Stimulated activated CD4-positive, alpha-beta T cell treated with anti-CD3 and anti-CD28 coated beads, Interleukin-2, amount 100 ng/mL, for 48 hours (primary cell): ENCODE measurements at regions not wholly inside any gene's neighbourhood (a gene's known extent, or its start where the extent isn't known, plus 50 kb on each side); places are given as distances from the start of the nearest gene placed in this dataset.

Experiments used
- DNase-seq, 2 donors: peaks; one replicate each; pipeline ENCODE4 v3.0.0-alpha.2; 2020

DNA sequence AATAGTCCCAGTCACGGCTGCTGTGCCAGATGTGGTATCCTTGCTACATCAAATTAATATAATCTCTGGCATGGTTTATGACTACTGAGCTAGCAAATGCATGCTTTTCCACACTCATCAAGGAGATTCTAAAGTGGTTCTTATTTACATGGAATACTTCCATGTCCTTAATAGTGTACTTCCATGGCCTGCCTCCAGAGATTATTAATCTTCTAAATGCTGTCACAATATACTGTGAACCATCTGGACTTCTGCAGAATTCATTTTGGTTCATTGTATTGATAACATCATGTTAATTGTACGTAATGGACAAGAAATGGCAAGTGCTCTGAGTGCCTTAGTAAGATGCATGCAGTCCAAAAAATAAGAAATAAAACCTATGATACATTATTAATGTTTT lies 230.8 kb downstream of the NUAK1 start:
- DNase-seq = no peak

DNA sequence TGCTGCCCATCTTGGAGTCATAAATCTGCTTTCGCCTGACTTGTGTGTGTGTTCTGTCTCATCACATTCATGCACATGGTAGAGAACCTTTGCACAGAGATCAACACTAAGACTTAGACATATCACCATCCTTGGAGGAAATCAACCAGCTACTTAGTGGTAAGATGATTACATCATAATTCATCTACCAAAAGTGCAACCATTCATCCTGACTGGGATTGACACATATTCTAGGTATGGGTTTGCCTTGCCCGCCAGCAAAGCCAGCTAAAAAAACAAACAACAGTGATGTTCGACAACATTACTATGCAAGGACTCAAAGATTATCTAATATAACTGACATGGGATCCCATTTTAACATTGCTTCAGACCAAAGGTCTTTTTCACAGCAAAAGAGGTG lies 228.7 kb downstream of the NUAK1 start:
- no peak for DNase-seq

DNA sequence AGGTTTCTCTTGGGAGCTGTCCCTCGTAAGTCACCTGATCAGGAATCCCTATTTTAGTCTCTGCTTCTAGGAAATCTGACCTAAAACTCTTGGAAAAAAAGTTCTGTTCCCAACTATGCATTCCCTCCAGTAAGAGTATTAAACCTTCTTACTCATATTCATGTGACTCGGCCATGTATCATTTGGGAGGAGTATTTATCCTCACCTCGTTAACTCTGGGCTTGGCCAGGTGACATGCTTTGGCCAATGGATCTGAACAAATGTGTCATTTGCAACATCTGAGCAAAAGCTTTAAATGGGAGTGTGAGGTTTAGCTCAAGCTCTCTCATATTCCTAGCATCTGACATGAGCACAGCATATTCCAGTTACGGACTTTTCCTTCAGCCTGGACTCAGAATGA lies 226.8 kb downstream of the NUAK1 start:
- DNase-seq = no peak

DNA sequence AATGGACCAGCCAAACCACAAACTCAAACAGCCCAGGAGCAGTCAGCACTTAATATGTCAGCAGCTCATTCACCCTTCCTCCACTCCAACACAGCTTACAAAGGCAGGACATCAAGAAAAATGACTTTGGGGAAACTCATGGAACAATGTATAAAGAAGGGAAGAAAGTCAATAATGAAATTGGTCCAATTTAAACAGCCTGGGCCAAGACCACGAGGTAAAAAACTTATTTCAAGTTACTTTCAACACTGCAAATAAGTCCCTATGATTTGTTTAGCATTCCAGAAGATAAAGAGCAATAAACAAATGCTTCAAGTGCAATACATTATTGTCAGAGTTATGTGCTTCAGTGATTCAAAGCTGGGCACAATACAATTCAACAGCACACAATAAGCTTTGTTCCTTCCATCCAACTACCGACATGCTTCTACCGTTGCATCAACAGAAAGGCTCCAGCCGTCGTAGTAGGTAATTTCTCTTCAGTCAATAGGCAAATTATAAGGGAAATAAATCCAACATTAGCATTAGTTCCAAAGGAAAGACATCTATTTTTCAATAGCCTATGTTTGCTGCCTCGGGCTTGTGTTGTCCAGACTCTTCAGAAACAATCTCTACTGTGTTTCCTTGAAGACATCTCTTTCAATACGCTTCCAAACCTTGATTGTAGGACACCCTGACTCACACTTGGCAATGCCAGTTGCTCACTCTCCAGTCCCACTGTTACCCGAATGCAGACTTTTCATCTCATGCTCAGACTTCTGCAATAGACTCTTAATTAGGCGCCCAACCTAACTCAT lies 225.7 kb downstream of the NUAK1 start:
- no peak for DNase-seq

DNA sequence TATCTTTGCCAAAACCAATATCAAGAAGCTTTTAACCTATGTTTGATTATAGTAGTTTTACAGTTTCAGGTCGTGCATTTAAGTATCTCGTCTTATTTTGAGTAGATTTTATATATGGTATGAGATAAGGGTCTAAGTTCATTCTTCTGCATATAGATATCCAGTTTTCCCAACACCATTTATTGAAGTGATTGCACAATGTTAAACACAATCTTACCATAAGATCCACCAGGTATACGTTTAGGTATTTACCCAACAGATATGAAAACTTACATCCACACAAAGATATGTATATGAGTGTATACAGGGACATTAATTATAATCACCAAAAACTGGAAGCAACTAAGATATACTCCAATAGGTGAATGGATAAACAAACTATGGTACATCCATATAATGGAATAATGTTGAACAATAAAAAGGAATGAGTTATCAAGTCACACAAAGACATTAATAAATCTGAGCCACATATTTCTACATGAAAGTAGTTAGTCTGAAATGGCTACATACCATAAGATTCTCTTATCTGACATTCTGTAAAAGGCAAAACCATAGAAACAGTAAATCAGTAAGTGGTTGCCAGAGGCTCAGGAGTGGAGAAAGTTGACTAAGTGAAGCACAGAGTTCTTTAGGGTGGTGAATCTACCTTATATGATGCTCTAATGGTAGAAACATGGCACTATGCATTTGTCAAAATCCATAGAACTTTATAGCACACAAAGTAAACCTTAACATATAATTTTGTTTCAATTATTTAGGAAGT lies 222.6 kb downstream of the NUAK1 start:
- no peak for DNase-seq

DNA sequence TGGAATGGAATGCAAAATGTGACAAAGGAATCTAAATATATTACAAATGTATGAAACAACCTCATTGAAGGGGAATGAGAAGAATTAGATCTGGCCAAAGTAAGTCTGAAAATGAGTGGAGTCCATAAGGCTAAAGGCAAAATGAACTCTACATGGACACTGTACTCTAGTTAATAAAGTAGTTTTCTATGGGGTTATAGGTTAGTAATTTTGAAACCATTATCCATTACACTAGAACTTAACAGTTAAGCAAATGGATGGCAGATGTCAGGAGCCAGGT lies 222.1 kb downstream of the NUAK1 start:
- DNase-seq = no peak

DNA sequence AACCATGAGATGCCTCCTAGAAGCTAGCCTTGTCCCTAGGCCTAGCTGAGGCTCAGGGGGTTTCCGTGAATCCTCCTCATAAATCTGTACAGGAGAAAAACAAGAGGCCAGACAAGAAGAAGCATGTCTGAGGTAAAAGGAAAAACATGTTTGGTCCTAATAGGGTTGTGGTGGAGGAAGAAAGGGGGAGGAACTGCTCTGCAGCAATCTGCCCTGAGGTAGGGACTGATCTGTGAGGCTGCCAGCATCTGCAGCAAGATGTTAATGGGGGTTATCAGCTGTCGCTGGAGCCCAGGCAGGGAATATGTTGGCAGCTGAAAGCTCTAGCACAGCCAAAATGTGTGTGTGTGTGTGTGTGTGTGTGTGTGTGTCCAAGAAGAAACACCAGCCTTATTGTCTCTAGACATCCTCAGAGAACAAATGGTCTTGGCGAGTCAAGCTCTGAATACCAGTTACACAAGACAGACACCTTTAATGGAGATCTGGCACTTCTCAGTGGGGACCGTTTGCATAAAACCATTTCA lies 218.5 kb downstream of the NUAK1 start:
- no peak for DNase-seq

DNA sequence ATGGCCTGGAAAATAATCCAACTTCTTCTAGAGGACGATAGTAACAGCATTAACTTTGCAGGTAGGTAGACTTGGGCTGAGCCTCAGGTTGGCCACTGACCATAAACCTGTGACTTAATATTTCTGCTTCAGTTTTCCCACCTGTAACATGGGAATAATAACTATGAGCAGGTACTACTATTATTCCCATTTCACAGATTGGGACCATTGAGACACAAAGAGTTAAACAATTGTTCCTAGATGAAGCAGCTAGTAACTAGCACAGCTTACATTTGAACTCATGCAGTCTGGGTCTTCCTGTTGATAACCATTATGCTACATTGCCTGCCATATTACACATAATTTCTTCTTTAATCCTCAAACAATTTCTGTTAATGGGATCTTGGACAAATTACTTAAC lies 217.7 kb downstream of the NUAK1 start:
- DNase-seq = no peak

DNA sequence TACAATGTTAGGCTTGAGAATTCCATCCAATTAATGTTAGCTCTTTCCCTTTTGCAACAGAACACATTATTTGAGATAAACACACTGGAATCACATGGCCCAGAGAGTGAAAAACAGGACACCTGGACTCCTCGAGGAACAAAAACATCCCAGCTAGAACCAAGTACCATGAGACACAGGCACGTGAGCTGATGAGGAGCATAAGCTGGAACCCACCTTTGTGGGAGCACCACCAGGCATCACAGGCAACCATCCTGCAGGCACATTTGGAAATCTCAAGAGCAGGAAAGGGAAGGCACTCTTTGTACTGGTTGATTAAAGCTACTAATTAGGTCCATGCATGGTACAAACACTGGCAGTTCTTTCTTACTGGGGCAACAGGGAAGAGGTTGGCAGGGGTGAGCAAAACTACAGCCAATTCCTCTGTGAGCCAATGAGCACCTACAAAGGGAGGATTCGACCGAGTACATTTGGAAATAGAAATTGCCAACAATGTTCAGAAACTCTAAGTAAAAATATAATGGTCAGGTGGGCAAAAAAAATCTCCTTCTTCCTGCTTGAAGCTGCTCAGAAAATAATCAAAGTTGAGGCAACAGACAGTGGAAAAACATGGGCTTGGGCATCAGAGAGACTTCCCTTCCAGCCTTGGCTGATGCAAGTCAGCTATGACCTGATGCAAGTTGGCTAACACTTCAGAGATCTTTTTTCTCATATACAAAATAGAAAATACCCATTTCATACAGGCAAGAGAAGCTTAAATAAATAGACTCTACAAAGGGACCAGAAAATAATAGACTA lies 216.7 kb downstream of the NUAK1 start:
- no peak for DNase-seq

DNA sequence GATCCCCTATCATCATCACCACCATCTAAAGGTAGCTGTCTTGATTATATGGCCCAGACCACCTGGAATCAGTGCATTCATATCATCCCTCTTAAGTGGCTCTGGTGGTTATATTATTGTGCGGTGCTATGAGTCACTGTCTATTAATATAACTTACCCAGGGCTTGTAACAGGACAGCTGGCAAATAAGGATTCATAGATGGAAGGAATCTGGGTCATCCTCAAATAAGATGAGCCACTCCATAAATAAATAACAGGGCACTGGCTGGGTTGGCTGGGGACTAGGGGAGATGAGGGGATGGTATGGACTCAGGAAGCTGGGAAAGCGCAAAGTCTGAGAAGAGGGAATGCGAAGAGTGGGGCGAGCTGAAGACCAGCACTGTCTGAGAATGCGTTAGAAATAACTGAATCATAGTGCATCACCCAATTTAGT lies 216.1 kb downstream of the NUAK1 start:
- no peak for DNase-seq

DNA sequence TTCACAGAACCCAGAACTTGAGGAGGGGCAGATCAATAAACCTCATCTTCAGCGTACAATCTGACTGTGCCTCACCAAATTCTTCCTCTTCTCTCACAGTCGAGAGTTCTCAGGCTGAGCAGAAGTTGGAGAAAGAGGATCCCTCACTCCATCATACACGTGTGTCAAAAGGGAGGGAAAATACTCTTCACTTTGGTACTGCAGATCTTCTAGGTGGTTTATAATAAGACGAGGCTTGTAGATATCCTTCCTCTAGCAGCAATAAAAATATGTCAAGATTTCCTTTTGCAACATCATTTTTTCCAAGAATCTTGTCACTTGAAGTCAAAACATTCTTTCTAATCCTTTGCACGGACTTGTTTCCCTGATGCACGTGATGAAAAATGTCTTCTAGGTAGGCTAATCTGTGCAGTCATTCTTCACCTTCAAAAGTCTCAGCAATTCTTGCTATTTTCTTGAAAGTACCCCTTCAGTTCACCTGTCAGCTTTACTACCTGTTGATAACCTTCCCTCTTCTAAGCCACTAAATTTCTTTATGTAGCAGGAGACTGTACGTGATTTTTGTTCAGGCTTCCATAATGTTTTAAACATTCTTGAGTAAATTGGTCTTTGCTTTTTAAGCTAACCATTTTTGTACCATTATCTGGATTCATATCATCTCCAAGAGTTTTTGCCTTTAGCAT lies 214.1 kb downstream of the NUAK1 start:
- no peak for DNase-seq

DNA sequence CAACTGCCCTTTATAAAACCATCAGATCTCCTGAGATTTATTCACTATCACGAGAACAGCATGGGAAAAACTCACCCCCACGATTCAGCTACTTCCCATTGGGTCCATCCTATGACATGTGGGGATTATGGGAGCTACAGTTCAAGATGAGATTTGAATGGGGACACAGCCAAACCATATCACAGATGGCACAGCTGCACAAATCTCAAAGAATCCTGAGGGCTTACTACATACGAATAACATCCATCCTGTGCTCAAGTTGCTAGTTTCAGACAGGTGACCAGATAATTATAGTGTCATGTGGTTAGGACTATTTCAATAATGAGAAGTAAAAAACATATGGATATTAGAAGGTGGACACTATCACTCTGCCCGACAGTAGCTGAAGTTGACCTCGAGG lies 211.2 kb downstream of the NUAK1 start:
- DNase-seq = no peak

DNA sequence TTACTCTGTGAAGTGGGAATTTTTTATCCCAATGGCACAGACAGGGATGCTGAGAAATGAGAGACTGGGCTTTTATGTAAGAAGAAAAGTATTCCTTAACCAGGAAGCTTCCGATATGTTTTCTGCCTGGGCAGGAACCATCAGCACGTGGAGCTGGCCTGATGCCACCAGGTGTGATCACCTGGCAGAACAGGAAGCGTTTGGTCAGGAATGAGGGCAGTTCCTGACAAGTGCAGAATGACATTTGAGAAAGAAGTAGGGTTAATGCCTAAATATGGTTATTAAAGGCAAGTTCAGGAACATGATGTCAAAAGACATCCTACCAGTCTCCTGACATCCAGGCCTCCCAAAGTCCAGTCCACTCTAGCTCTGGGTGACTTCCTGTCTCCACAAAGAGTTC lies 210.3 kb downstream of the NUAK1 start:
- DNase-seq = no peak

DNA sequence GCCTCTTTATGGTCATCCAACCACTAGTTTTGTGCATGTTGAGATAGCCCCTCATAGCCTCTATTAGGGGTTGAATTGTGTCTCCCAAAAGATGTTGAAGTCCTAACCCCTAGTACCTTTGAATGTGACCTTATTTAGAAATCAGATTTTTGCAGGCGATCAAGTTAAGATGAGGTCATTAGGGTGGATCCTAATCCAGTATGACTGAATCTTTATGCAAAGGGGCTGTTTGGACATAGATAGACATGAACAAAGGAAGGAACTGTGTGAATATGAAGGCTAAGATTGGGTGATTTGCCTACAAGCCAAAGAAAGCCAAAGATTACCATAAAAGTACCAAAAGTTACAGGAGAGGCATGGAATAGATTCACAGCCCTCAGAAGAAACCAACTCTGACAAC lies 209.6 kb downstream of the NUAK1 start:
- DNase-seq = no peak

DNA sequence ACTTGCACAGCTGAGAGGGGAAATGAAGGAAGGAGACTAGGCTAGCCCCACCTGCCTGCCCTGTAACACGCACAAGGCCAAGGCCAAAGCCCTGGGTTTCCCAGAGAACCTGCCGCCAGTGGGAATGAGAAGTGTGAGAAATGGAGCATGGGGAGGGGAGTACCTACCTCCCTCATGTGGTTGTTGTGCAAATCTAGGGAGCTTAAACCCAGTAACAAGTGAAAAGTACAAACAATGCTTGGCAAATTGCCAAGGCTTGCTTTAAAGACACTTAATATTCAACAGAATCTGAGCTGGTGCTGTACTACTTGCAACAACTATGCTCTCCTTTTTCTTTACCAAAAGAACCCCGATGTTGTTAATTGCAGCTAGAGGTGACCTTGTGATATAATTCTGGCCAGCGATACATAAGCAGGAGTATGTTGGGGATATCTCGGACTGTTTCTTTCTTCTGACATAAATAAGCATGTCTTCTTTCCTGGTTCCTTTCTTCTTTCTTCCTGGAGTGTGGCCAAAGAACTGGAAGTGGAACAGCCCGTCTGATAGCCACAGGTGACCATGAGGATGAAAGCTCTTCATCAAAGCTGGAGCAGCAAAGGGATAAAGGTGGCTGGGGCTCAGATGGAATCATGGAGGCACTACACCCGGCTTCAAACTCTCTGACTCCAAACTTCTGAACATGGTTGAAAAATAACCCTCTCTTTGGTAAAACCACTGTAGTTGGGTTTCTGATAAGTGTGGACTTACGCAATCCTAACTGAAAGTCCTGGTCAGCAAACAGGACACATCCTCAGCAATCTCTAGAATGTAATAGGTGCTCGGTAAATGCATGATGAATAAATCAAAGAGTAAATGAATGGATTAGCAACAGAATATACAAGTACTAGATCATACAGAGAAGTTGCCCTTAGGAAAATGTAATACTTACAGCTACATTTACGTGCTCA lies 207.9 kb downstream of the NUAK1 start:
- DNase-seq = no peak

DNA sequence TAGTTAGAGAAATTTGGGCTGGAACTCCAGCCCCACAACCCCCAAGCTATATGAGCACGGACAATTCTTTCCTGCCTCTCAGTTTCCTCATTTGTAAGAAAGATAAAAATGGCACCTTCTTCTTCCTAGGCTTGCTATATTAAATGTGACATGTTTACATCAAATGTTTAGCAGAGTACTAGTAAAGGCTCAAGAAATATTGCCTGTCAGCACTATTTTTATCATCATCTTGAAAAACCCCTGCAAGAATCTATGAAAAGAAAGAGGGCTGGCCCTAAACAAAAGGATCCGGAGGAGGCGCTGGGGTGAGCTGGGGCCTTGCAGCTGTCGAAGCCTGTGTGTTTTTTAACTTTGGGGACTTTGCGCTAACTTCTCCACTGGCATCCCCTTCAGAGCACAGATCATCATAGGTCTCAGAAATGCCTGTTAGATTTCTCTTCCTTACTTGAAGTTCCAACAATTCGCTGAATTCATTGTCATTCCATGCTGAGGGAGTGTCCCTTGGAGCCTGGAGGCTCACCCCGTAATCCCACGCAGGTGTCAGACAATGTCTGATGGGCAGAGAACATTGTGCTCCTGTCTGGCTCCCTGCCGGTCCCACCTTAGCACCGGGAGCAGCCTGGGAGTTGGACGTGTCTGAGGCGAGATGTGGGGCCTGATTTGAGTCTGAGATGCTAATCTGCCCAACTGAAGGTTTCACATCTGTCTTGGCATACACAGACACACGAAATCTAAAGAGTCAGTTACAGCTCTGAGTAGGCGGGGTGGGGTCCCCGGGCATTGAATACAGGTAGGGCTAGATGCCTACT lies 206.8 kb downstream of the NUAK1 start:
- no peak for DNase-seq

DNA sequence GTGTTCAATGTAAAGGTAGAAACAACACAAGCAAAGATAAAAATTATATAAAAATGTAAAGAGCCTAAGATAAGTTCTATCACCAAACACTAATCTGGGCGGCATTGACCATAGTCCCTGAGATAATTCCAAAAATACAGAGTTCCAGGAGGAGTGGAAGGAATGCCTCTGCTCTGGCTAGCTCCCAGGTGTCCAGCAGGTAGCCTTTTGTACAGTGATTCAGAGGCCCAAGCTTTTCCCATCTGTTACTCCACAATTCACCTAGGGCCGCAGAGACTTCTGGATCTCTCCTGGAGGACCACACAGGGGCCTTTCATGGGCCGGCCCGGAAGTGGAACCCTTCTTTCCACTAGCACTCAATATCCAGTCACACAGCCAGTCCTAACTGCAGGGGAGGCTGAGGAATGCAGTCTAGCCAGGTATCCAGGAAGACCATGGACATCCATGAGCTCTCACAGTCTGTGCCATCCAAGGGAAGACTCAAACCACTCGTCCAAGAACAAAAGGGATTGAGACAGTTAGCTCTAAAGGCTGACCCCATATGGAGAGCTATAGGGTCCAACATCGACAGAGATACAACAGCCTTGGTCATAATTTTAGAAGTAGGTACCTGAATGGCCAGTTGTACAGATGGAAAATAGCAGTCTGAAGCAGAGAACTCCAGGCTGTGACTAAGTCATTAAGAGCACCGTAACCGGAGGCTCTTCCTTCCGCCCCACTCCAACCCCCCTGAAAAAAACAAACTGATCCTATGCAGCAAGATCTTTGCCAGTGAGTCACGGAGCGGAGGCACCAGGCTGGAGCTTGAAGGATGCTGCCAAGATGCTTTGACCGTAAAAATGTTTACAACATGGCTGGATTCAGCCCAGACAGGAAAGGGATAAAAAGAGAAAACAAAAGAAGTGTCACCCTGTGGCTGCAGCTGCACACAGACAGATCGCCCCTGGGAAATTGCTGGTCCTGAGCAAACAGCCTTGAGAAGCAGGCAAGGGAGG lies 204.8 kb downstream of the NUAK1 start:
- no peak for DNase-seq

DNA sequence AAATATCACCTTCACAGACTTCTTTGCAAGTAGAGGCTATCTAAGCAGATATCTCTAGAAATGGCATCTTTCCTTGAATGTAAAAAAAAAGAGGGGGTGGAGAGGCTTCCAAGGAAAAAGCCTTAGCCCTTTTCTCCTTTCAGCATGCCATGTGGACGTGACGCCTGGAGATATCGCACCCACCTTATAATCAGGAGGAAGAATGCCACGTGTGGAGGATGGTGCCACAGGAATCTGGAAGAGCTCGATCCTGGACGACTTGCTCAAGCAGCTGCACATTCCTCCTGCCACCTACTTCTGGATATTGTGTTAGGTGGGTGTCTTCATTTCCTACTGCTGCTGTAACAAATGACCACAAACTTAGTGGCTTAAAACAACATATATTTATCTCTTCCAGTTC lies 203.6 kb downstream of the NUAK1 start:
- no peak for DNase-seq

DNA sequence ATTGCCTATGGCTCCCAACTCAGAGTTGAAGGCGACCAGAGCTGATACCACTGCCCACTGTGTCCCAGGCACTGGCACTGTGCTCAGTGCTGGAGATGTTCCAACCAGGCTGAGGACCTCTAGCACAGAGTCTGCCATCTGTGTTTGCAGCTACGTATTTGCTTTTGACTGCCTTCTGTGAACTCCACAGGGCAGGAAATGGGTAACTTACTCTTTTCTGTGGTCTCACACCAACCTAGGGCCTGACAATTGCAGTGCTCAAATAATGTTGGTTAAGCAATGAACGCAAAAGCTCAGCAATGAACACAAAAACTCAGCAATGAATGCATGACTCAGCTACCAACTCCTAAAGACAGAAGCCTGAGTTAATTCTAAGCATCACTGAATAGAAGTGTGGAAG lies 202.8 kb downstream of the NUAK1 start:
- DNase-seq = no peak

DNA sequence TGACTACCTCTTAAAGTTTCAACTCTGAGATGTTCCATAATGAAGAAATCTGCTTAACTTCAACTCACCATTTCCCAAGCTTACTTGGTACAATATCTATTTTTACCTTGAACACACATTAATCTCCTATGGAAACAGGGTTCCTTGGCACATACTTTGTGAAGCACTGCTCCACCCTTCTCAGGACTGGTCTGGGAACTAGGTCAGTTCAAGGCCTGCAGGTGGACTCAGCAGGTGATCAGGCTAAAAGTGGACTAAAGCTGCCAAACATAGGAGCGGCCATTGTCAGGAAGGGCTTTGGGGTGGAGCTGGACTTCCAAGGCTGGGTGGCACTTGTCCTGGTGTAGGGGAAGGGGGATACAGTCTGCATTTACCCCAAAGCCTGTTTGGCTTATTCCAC lies 202.3 kb downstream of the NUAK1 start:
- no peak for DNase-seq
